ENCODE measurements at regions not wholly inside any gene's neighbourhood (a gene's known extent, or its start where the extent isn't known, plus 50 kb on each side); places are given as distances from the start of the nearest gene placed in this dataset.
"Not testable (repeated sequence)": the region's sequence is repeated elsewhere in the genome, so short reads cannot be mapped to it uniquely, and the experiment has no call there.

DNA sequence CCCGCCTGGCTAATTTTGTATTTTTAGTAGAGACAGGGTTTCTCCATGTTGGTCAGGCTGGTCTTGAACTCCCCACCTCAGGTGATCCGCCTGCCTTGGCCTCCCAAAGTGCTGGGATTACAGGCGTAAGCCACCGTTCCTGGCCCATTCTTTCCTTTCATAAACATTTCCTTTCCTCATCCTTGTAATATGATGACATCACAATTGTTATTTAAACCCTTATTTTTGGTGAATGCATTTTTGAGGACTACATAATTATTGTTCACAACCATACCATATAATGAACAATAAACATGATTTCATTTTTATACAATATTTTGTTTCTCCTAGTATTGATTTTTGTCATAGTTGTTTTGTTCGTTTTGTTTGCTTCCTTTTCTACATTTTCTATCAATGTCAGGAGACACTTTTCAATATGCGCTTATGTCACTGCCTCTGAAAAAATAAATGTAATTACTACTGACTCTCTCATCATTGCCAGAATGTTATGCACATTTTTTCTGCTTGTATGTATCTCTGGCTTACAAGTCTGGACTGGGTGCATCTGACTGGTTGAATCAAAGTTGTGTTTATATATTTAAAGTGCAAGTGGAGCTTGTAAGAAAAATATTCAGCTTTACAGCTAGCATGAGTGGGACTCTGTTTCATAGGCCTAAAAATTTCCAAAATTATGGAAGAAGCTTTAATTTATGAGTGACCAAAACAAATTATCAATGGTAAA lies 2286.3 kb upstream of the RAG2 start:
- no peaks in the 10 kb centered on the region for H3K4me1 ChIP-seq (ENCODE audit: control insufficient read depth, insufficient read depth, low read length, poor library complexity, severe bottlenecking)
- H3K9me3 Mint-ChIP-seq = peaks cover 0 to 17% (median 6%) of the 10 kb centered on the region in 7 donors
- DNase-seq (no peak), ATAC-seq (ENCODE audit: low read depth in 2 of 2) (no peak)
- H3K4me3 ChIP-seq (ENCODE audit: low read depth, low read length) = no peak overlapping the region
- H3K27ac ChIP-seq (ENCODE audit: insufficient read depth, low read length, poor library complexity, severe bottlenecking) = no peak overlapping the region
- no peak overlapping the region for H3K27ac Mint-ChIP-seq
- no peak overlapping the region for H3K4me3 Mint-ChIP-seq
- no peaks in the 10 kb centered on the region for H3K36me3 ChIP-seq (ENCODE audit: control insufficient read depth, insufficient read depth, low read length)
- no peaks in the 10 kb centered on the region for H3K9me3 ChIP-seq (ENCODE audit: control insufficient read depth in 2 of 2, low read length in 2 of 2)
- H3K4me1 Mint-ChIP-seq = no peaks in the 10 kb centered on the region
- no peaks in the 10 kb centered on the region for H3K27me3 ChIP-seq (ENCODE audit: control insufficient read depth, insufficient read depth, low read length)
- H3K36me3 Mint-ChIP-seq = no peaks in the 10 kb centered on the region
- no peaks in the 10 kb centered on the region for H3K27me3 Mint-ChIP-seq

DNA sequence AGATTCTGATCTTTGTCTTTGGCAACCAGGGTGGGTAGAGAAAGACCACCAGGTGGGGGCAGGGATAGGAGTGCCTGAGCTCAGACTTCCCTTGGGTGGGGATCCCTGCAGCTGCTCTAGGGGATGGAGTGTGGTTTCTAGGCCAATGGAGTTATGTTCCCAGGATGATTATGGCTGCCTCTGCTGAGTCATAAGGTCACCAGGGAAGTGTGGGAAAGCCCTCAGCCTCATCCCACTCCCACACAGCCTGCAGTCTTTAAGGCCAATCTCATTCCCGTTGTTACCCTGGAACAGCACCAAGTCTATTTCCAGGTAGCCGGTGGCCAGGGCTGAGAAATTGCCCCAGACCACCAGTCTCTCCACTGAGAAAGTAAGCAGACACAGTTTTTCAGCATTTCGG lies 2269.3 kb upstream of the RAG2 start:
- H3K4me3 ChIP-seq (ENCODE audit: low read depth, low read length) = no peak overlapping the region
- no peaks in the 10 kb centered on the region for H3K27me3 Mint-ChIP-seq
- no peaks in the 10 kb centered on the region for H3K4me1 Mint-ChIP-seq
- H3K9me3 Mint-ChIP-seq = peaks cover 3 to 31% (median 6%) of the 10 kb centered on the region in 7 donors
- H3K27me3 ChIP-seq (ENCODE audit: control insufficient read depth, insufficient read depth, low read length) = no peaks in the 10 kb centered on the region
- no peaks in the 10 kb centered on the region for H3K36me3 Mint-ChIP-seq
- peaks cover 0 to 11% of the 10 kb centered on the region in 2 experiments for H3K9me3 ChIP-seq (ENCODE audit: control insufficient read depth in 2 of 2, low read length in 2 of 2)
- no peaks in the 10 kb centered on the region for H3K4me1 ChIP-seq (ENCODE audit: control insufficient read depth, insufficient read depth, low read length, poor library complexity, severe bottlenecking)
- H3K27ac Mint-ChIP-seq = no peak overlapping the region
- H3K27ac ChIP-seq (ENCODE audit: insufficient read depth, low read length, poor library complexity, severe bottlenecking) = no peak overlapping the region
- DNase-seq = no peak
- no peak overlapping the region for H3K4me3 Mint-ChIP-seq
- H3K36me3 ChIP-seq (ENCODE audit: control insufficient read depth, insufficient read depth, low read length) = no peaks in the 10 kb centered on the region
- no peak for ATAC-seq (ENCODE audit: low read depth in 2 of 2)

DNA sequence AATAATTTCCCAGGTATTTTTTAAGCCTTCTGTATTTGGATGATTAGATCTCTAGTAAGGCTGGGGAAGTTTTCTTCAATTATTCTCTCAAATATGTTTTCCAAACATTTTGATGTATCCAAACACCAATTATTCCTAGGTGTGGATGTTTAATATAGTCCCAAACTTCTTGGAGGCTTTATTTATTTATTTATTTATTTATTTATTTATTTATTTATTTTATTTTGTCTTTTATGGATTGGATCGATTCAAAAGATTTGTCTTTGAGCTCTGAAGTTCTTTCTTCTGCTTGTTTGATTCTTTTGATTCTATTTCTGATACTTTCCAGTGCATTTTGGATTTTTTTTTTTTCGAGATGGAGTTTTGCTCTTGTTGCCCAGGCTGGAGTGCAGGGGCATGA lies 2267.9 kb upstream of the RAG2 start:
- peaks cover 0 to 11% of the 10 kb centered on the region in 2 experiments for H3K9me3 ChIP-seq (ENCODE audit: control insufficient read depth in 2 of 2, low read length in 2 of 2)
- Mint-ChIP-seq H3K27me3 (no peaks in the 10 kb centered on the region), H3K9me3 (peaks cover 3 to 35% (median 8%) of the 10 kb centered on the region in 7 donors), H3K27ac (no peak overlapping the region), H3K36me3 (no peaks in the 10 kb centered on the region), H3K4me3 (no peak overlapping the region), H3K4me1 (no peaks in the 10 kb centered on the region)
- no peaks in the 10 kb centered on the region for H3K27me3 ChIP-seq (ENCODE audit: control insufficient read depth, insufficient read depth, low read length)
- no peaks in the 10 kb centered on the region for H3K36me3 ChIP-seq (ENCODE audit: control insufficient read depth, insufficient read depth, low read length)
- H3K27ac ChIP-seq (ENCODE audit: insufficient read depth, low read length, poor library complexity, severe bottlenecking) = no peak overlapping the region
- no peak for ATAC-seq (ENCODE audit: low read depth in 2 of 2)
- H3K4me1 ChIP-seq (ENCODE audit: control insufficient read depth, insufficient read depth, low read length, poor library complexity, severe bottlenecking) = no peaks in the 10 kb centered on the region
- DNase-seq = no peak
- no peak overlapping the region for H3K4me3 ChIP-seq (ENCODE audit: low read depth, low read length)

DNA sequence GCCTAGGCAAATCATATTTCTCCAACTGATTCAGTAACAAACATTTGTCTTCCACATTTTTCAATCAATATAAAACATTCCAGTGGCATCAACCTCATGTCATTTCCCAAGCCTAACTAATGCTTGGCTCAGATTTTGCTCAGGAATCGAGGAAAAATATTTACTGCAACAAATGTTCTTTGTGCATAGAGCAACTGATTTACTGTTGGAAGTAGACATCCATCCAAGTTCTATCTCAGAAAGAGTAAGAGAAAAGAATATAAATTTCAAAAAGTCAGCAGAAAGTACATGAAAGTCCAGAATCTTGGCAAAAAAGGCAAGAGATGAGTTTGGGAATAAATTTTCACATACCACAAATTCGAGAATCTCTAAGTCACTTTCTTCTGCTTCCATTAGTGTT lies 2245.0 kb upstream of the RAG2 start:
- H3K4me1 Mint-ChIP-seq = peaks cover 0 to 4% (median 0%) of the 10 kb centered on the region in 4 donors
- peaks cover 3 to 41% (median 9%) of the 10 kb centered on the region in 7 donors for H3K9me3 Mint-ChIP-seq
- Histone ChIP-seq H3K27me3 (ENCODE audit: control insufficient read depth, insufficient read depth, low read length) (no peaks in the 10 kb centered on the region), H3K27ac (ENCODE audit: insufficient read depth, low read length, poor library complexity, severe bottlenecking) (no peak overlapping the region), H3K9me3 (ENCODE audit: control insufficient read depth in 2 of 2, low read length in 2 of 2) (peaks cover 4 to 10% of the 10 kb centered on the region in 2 experiments), H3K4me3 (ENCODE audit: low read depth, low read length) (no peak overlapping the region), H3K36me3 (ENCODE audit: control insufficient read depth, insufficient read depth, low read length) (no peaks in the 10 kb centered on the region), H3K4me1 (ENCODE audit: control insufficient read depth, insufficient read depth, low read length, poor library complexity, severe bottlenecking) (no peaks in the 10 kb centered on the region)
- no peak overlapping the region for H3K4me3 Mint-ChIP-seq
- no peak for ATAC-seq (ENCODE audit: low read depth in 2 of 2)
- no peak for DNase-seq
- no peak overlapping the region for H3K27ac Mint-ChIP-seq
- no peaks in the 10 kb centered on the region for H3K27me3 Mint-ChIP-seq
- no peaks in the 10 kb centered on the region for H3K36me3 Mint-ChIP-seq

DNA sequence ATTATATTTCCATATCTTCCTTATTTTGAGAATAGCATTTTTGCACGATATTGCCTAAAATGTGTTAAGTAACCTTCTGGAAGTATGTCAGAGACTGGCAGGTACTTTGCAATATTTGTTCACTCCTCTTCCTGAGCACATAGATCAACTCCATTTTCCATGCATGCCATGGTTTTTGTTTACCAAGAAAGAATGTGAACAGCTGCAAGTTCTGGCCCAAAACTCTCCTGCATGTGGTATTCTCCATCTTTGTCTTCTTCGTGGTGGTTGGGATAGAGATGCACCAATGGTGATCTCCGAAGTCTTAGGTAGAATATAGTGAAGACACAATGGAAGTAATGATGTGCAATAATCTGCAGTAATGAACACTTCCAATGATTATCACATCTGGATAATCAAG lies 2241.0 kb upstream of the RAG2 start:
- H3K4me3 Mint-ChIP-seq = no peak overlapping the region

DNA sequence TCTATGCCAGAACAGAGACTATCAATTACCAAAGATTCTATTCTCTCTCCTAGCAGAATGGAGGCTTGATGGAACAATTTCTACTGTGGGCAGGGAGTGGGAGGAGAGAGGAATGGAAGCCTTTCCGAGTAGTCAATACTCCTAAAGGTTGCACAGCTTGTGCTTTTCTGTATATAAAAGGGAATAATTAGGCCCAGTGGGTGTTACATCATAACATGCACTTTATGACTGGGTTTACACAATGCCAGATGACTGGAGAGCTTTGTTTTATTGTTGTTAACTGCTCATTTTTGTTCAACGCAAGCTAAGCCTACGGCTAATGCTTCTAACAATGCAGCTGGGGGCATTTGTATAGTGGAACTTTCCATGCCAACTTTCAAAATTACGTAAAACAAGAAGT lies 2237.9 kb upstream of the RAG2 start:
- peaks cover 4 to 15% of the 10 kb centered on the region in 2 experiments for H3K9me3 ChIP-seq (ENCODE audit: control insufficient read depth in 2 of 2, low read length in 2 of 2)
- H3K27me3 Mint-ChIP-seq = no peaks in the 10 kb centered on the region
- H3K9me3 Mint-ChIP-seq = peaks cover 0 to 23% (median 7%) of the 10 kb centered on the region in 7 donors
- H3K4me3 Mint-ChIP-seq = no peak overlapping the region
- H3K27ac ChIP-seq (ENCODE audit: insufficient read depth, low read length, poor library complexity, severe bottlenecking) = no peak overlapping the region
- H3K27ac Mint-ChIP-seq = no peak overlapping the region
- no peaks in the 10 kb centered on the region for H3K4me1 ChIP-seq (ENCODE audit: control insufficient read depth, insufficient read depth, low read length, poor library complexity, severe bottlenecking)
- no peak for ATAC-seq (ENCODE audit: low read depth in 2 of 2)
- H3K4me1 Mint-ChIP-seq = no peaks in the 10 kb centered on the region
- no peaks in the 10 kb centered on the region for H3K27me3 ChIP-seq (ENCODE audit: control insufficient read depth, insufficient read depth, low read length)
- no peak overlapping the region for H3K4me3 ChIP-seq (ENCODE audit: low read depth, low read length)
- DNase-seq = no peak
- H3K36me3 Mint-ChIP-seq = no peaks in the 10 kb centered on the region
- H3K36me3 ChIP-seq (ENCODE audit: control insufficient read depth, insufficient read depth, low read length) = no peaks in the 10 kb centered on the region

More for the DNA sequence above, 2241.0 kb upstream of the RAG2 start:
- DNase-seq (no peak), ATAC-seq (ENCODE audit: low read depth in 2 of 2) (no peak)
- no peaks in the 10 kb centered on the region for H3K27me3 ChIP-seq (ENCODE audit: control insufficient read depth, insufficient read depth, low read length)
- Mint-ChIP-seq H3K36me3 (no peaks in the 10 kb centered on the region), H3K27ac (no peak overlapping the region), H3K27me3 (no peaks in the 10 kb centered on the region), H3K9me3 (peaks cover 1 to 29% (median 6%) of the 10 kb centered on the region in 7 donors), H3K4me1 (no peaks in the 10 kb centered on the region)
- H3K27ac ChIP-seq (ENCODE audit: insufficient read depth, low read length, poor library complexity, severe bottlenecking) = no peak overlapping the region
- no peak overlapping the region for H3K4me3 ChIP-seq (ENCODE audit: low read depth, low read length)
- peaks cover 4 to 14% of the 10 kb centered on the region in 2 experiments for H3K9me3 ChIP-seq (ENCODE audit: control insufficient read depth in 2 of 2, low read length in 2 of 2)
- no peaks in the 10 kb centered on the region for H3K4me1 ChIP-seq (ENCODE audit: control insufficient read depth, insufficient read depth, low read length, poor library complexity, severe bottlenecking)
- H3K36me3 ChIP-seq (ENCODE audit: control insufficient read depth, insufficient read depth, low read length) = no peaks in the 10 kb centered on the region

DNA sequence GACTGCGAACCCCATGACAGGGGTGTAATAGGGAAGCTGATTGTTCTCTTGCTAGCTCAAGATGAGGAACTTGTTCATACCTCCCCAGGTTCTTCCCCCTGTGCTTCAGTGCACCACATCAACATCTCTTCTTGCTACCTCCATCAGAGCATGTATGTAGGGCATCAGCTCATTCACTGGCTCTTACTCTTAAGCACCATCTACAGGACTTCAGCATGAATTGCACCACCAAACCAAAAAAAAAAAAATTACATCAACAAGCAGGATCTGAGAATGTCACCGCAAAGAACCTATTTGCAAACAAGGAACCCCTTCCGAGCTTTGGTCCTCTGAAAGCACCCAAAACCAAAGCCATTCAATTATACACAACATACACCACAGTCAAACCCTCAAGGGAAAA lies 2226.5 kb upstream of the RAG2 start:
- Mint-ChIP-seq H3K36me3 (no peaks in the 10 kb centered on the region), H3K4me1 (no peaks in the 10 kb centered on the region), H3K4me3 (no peak overlapping the region), H3K9me3 (peaks cover 0 to 54% (median 12%) of the 10 kb centered on the region in 7 donors), H3K27me3 (no peaks in the 10 kb centered on the region), H3K27ac (peak overlapping the region in 1 of 3 donors; percentile 27)
- no peak for DNase-seq
- Histone ChIP-seq H3K4me3 (ENCODE audit: low read depth, low read length) (no peak overlapping the region), H3K9me3 (ENCODE audit: control insufficient read depth in 2 of 2, low read length in 2 of 2) (peaks cover 4 to 16% of the 10 kb centered on the region in 2 experiments), H3K27me3 (ENCODE audit: control insufficient read depth, insufficient read depth, low read length) (no peaks in the 10 kb centered on the region), H3K36me3 (ENCODE audit: control insufficient read depth, insufficient read depth, low read length) (no peaks in the 10 kb centered on the region), H3K4me1 (ENCODE audit: control insufficient read depth, insufficient read depth, low read length, poor library complexity, severe bottlenecking) (no peaks in the 10 kb centered on the region), H3K27ac (ENCODE audit: insufficient read depth, low read length, poor library complexity, severe bottlenecking) (no peak overlapping the region)
- no peak for ATAC-seq (ENCODE audit: low read depth in 2 of 2)

DNA sequence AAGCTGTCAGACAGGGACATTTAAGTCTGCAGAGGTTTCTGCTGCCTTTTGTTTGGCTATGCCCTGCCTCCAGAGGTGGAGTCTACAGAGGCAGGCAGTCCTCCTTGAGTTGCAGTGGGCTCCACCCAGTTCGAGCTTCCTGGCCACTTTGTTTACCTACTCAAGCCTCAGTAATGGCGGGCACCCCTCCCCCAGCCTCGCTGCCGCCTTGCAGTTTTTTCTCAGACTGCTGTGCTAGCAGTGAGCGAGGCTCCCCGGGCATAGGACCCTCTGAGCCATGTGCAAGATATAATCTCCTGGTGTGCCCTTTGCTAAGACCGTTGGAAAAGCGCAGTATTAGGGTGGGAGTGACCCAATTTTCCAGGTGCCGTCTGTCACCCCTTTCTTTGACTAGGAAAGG lies 2223.8 kb upstream of the RAG2 start:
- H3K27me3 Mint-ChIP-seq; ATAC-seq (ENCODE audit: low read depth in 2 of 2); H3K27me3 ChIP-seq (ENCODE audit: control insufficient read depth, insufficient read depth, low read length); H3K4me3 Mint-ChIP-seq; H3K4me1 Mint-ChIP-seq; H3K27ac Mint-ChIP-seq; DNase-seq; H3K4me3 ChIP-seq (ENCODE audit: low read depth, low read length); H3K36me3 Mint-ChIP-seq; H3K4me1 ChIP-seq (ENCODE audit: control insufficient read depth, insufficient read depth, low read length, poor library complexity, severe bottlenecking); H3K36me3 ChIP-seq (ENCODE audit: control insufficient read depth, insufficient read depth, low read length); H3K27ac ChIP-seq (ENCODE audit: insufficient read depth, low read length, poor library complexity, severe bottlenecking): not testable (repeated sequence)
- H3K9me3 ChIP-seq (ENCODE audit: control insufficient read depth in 2 of 2, low read length in 2 of 2) = peaks cover 4 to 12% of the 10 kb centered on the region in 2 experiments
- H3K9me3 Mint-ChIP-seq = peaks cover 0 to 44% (median 9%) of the 10 kb centered on the region in 7 donors
